Left renal cortex interstitium (tissue), 4 donors: ENCODE measurements at regions not wholly inside any gene's neighbourhood (a gene's known extent, or its start where the extent isn't known, plus 50 kb on each side); places are given as distances from the start of the nearest gene placed in this dataset.

ENCODE experiments used
- DNase-seq, 4 donors: peaks; one replicate each; pipeline ENCODE4 v3.0.0-alpha.2; 2013; ENCODE audit warnings: low read depth in 4 of 4, low spot score in 2 of 4, missing footprints in 1 of 4

- no peak for DNase-seq
These were observed 51.4 kb upstream of the SEC61G start for GRCh38 chr7:54810401-54810800.

- no peak for DNase-seq
These were observed 52.2 kb upstream of the SEC61G start for GRCh38 chr7:54811041-54811845.

GRCh38 chr7:54811846-54812254 is 52.8 kb upstream of the SEC61G start:
- no peak for DNase-seq

- DNase-seq, result no peak
These were observed 53.8 kb upstream of the SEC61G start for GRCh38 chr7:54812756-54813322.

GRCh38 chr7:54813398-54813797 is 54.4 kb upstream of the SEC61G start:
- no peak for DNase-seq

- DNase-seq, result no peak
These were observed 55.4 kb upstream of the SEC61G start for GRCh38 chr7:54814401-54814800.

GRCh38 chr7:54817152-54817551 is 58.1 kb upstream of the SEC61G start:
- no peak for DNase-seq

GRCh38 chr7:54823776-54824175 is 64.8 kb upstream of the SEC61G start:
- no peak for DNase-seq

GRCh38 chr7:54824655-54825054 is 65.6 kb upstream of the SEC61G start:
- no peak for DNase-seq

- DNase-seq, result no peak
These were observed 66.4 kb upstream of the SEC61G start for GRCh38 chr7:54825368-54825767.

- no peak for DNase-seq
These were observed 68.7 kb upstream of the SEC61G start for GRCh38 chr7:54827734-54828133.

- no peak for DNase-seq
These were observed 72.1 kb upstream of the SEC61G start for GRCh38 chr7:54831046-54831643.

GRCh38 chr7:54831644-54832095 is 72.7 kb upstream of the SEC61G start:
- DNase-seq, result no peak

- no peak for DNase-seq
These were observed 74.0 kb upstream of the SEC61G start for GRCh38 chr7:54833001-54833467.

- no peak for DNase-seq
These were observed 78.2 kb upstream of the SEC61G start for GRCh38 chr7:54837168-54837567.

- no peak for DNase-seq
These were observed 78.8 kb upstream of the SEC61G start for GRCh38 chr7:54837761-54838160.

GRCh38 chr7:54838175-54838910 is 79.3 kb upstream of the SEC61G start:
- DNase-seq, result no peak

GRCh38 chr7:54839575-54840213 is 80.7 kb upstream of the SEC61G start:
- DNase-seq, result no peak

GRCh38 chr7:54841772-54842697 is 83.0 kb upstream of the SEC61G start:
- DNase-seq, result no peak
